ENCODE measurements at regions not wholly inside any gene's neighbourhood (a gene's known extent, or its start where the extent isn't known, plus 50 kb on each side); places are given as distances from the start of the nearest gene placed in this dataset.

- no peak overlapping the region for H3K4me3 ChIP-seq (ENCODE audit: low read length in 3 of 3)
- H3K36me3 ChIP-seq (ENCODE audit: control insufficient read depth in 2 of 3, insufficient read depth in 3 of 3, low read length in 3 of 3): no peaks in the 10 kb centered on the region
- no peaks in the 10 kb centered on the region for H3K4me1 ChIP-seq (ENCODE audit: control insufficient read depth in 2 of 3, insufficient read depth in 2 of 3, low read depth in 1 of 3, low read length in 3 of 3)
- intact Hi-C loops (cut with DNase I): no loop called here
- no peak overlapping the region for H3K27ac ChIP-seq (ENCODE audit: low read depth in 2 of 2, low read length in 2 of 2)
- DNase-seq: no peak
- FAIRE-seq: no peak
- H3K9ac ChIP-seq (ENCODE audit: low read length in 3 of 3): no peak overlapping the region
- no peak for TF ChIP-seq CTCF (IDR thresholded peaks at IDR 0.05; ENCODE audit: borderline replicate concordance, extremely low read depth, insufficient read depth)
- no peaks in the 10 kb centered on the region for H3K27me3 ChIP-seq (ENCODE audit: control insufficient read depth, insufficient read depth, low read length)
- no peaks in the 10 kb centered on the region for H3K9me3 ChIP-seq (ENCODE audit: control insufficient read depth in 2 of 3, insufficient read depth in 1 of 3, low read length in 3 of 3)
Measured at GRCh38 chr1:57982852-57983251, 559.0 kb upstream of the DAB1 start.

GRCh38 chr1:57976216-57976615 lies 552.4 kb upstream of the DAB1 start:
- Histone ChIP-seq H3K4me1 (ENCODE audit: control insufficient read depth in 2 of 3, insufficient read depth in 2 of 3, low read depth in 1 of 3, low read length in 3 of 3) (no peaks in the 10 kb centered on the region), H3K9me3 (ENCODE audit: control insufficient read depth in 2 of 3, insufficient read depth in 1 of 3, low read length in 3 of 3) (no peaks in the 10 kb centered on the region), H3K27ac (ENCODE audit: low read depth in 2 of 2, low read length in 2 of 2) (no peak overlapping the region), H3K9ac (ENCODE audit: low read length in 3 of 3) (no peak overlapping the region), H3K27me3 (ENCODE audit: control insufficient read depth, insufficient read depth, low read length) (no peaks in the 10 kb centered on the region), H3K4me3 (ENCODE audit: low read length in 3 of 3) (no peak overlapping the region), H3K36me3 (ENCODE audit: control insufficient read depth in 2 of 3, insufficient read depth in 3 of 3, low read length in 3 of 3) (no peaks in the 10 kb centered on the region)
- no peak for TF ChIP-seq CTCF (IDR thresholded peaks at IDR 0.05; ENCODE audit: borderline replicate concordance, extremely low read depth, insufficient read depth)
- FAIRE-seq: no peak
- peak in 1 of 5 donors; percentile 3 for DNase-seq
- intact Hi-C loops (cut with DNase I): no loop called here

GRCh38 chr1:57968321-57968720 lies 544.5 kb upstream of the DAB1 start:
- intact Hi-C loops (cut with DNase I): no loop called here
- Histone ChIP-seq H3K27me3 (ENCODE audit: control insufficient read depth, insufficient read depth, low read length) (no peaks in the 10 kb centered on the region), H3K4me3 (ENCODE audit: low read length in 3 of 3) (no peak overlapping the region), H3K9ac (ENCODE audit: low read length in 3 of 3) (no peak overlapping the region), H3K9me3 (ENCODE audit: control insufficient read depth in 2 of 3, insufficient read depth in 1 of 3, low read length in 3 of 3) (no peaks in the 10 kb centered on the region), H3K4me1 (ENCODE audit: control insufficient read depth in 2 of 3, insufficient read depth in 2 of 3, low read depth in 1 of 3, low read length in 3 of 3) (no peaks in the 10 kb centered on the region), H3K27ac (ENCODE audit: low read depth in 2 of 2, low read length in 2 of 2) (no peak overlapping the region), H3K36me3 (ENCODE audit: control insufficient read depth in 2 of 3, insufficient read depth in 3 of 3, low read length in 3 of 3) (no peaks in the 10 kb centered on the region)
- FAIRE-seq (no peak), DNase-seq (no peak)
- TF ChIP-seq CTCF (IDR thresholded peaks at IDR 0.05; ENCODE audit: borderline replicate concordance, extremely low read depth, insufficient read depth): no peak

- intact Hi-C loops (cut with DNase I): no loop called here
- FAIRE-seq (no peak), DNase-seq (peak in 4 of 5 donors; percentile 48 to 85 (median 81))
- Histone ChIP-seq H3K27ac (ENCODE audit: low read depth in 2 of 2, low read length in 2 of 2) (no peak overlapping the region), H3K9me3 (ENCODE audit: control insufficient read depth in 2 of 3, insufficient read depth in 1 of 3, low read length in 3 of 3) (no peaks in the 10 kb centered on the region), H3K4me3 (ENCODE audit: low read length in 3 of 3) (no peak overlapping the region), H3K27me3 (ENCODE audit: control insufficient read depth, insufficient read depth, low read length) (no peaks in the 10 kb centered on the region), H3K36me3 (ENCODE audit: control insufficient read depth in 2 of 3, insufficient read depth in 3 of 3, low read length in 3 of 3) (no peaks in the 10 kb centered on the region), H3K4me1 (ENCODE audit: control insufficient read depth in 2 of 3, insufficient read depth in 2 of 3, low read depth in 1 of 3, low read length in 3 of 3) (no peaks in the 10 kb centered on the region), H3K9ac (ENCODE audit: low read length in 3 of 3) (no peak overlapping the region)
- TF ChIP-seq CTCF (IDR thresholded peaks at IDR 0.05; ENCODE audit: borderline replicate concordance, extremely low read depth, insufficient read depth): no peak
Measured at GRCh38 chr1:57966751-57967406, 543.0 kb upstream of the DAB1 start.
